ENCODE measurements at regions not wholly inside any gene's neighbourhood (a gene's known extent, or its start where the extent isn't known, plus 50 kb on each side); places are given as distances from the start of the nearest gene placed in this dataset.

DNA sequence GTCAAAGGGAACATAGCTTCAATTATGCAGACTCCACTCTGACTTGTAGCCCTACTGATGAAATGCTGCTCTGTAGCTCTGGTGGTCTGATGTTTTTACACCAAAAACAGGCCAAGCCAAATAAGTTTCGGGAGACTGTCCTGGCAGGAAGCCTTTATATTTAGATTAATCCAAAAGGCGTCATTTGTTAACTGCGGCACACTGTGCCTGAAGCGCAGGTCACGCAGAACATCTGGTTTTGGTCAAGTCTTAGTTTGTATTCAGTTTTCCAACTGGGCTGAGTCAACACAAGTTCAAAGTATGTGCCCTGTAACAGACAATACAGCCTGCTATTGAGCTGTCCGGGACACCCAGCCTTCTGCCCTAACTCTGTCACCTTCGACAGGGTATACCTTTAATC, 154.6 kb upstream of the IPO5 start:
- TF ChIP-seq, protein P1, sequence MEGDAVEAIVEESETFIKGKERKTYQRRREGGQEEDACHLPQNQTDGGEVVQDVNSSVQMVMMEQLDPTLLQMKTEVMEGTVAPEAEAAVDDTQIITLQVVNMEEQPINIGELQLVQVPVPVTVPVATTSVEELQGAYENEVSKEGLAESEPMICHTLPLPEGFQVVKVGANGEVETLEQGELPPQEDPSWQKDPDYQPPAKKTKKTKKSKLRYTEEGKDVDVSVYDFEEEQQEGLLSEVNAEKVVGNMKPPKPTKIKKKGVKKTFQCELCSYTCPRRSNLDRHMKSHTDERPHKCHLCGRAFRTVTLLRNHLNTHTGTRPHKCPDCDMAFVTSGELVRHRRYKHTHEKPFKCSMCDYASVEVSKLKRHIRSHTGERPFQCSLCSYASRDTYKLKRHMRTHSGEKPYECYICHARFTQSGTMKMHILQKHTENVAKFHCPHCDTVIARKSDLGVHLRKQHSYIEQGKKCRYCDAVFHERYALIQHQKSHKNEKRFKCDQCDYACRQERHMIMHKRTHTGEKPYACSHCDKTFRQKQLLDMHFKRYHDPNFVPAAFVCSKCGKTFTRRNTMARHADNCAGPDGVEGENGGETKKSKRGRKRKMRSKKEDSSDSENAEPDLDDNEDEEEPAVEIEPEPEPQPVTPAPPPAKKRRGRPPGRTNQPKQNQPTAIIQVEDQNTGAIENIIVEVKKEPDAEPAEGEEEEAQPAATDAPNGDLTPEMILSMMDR (IDR thresholded peaks at IDR 0.05), result no peak
- TF ChIP-seq EP300 (IDR thresholded peaks at IDR 0.05), result no peak
